Ishikawa (cell line): ENCODE measurements at regions not wholly inside any gene's neighbourhood (a gene's known extent, or its start where the extent isn't known, plus 50 kb on each side); places are given as distances from the start of the nearest gene placed in this dataset.

Experiments used
- CEBPB ChIP-seq: IDR thresholded peaks from 2 replicates; pipeline ENCODE4 v1.6.1; 2012
- CREB1 ChIP-seq: IDR thresholded peaks from 2 replicates; pipeline ENCODE4 v1.6.1; 2012; ENCODE audit warnings: low read depth
- EGR1 ChIP-seq: IDR thresholded peaks from 2 replicates; pipeline ENCODE4 v1.6.1; 2012
- EP300 ChIP-seq: IDR thresholded peaks from 2 replicates; pipeline ENCODE4 v1.6.1; 2012; ENCODE audit warnings: borderline replicate concordance
- FOXM1 ChIP-seq: IDR thresholded peaks from 2 replicates; pipeline ENCODE4 v1.6.1; 2012; ENCODE audit warnings: low read depth, borderline replicate concordance
- MAX ChIP-seq: IDR thresholded peaks from 2 replicates; pipeline ENCODE4 v1.6.1; 2012
- NFIC ChIP-seq: IDR thresholded peaks from 2 replicates; pipeline ENCODE4 v1.6.1; 2012
- RAD21 ChIP-seq: IDR thresholded peaks from 2 replicates; pipeline ENCODE4 v1.6.1; 2012; ENCODE audit warnings: low read depth
- REST ChIP-seq: IDR thresholded peaks from 2 replicates; pipeline ENCODE4 v1.6.1; 2012; ENCODE audit warnings: low read depth, mild to moderate bottlenecking
- TAF1 ChIP-seq: IDR thresholded peaks from 2 replicates; pipeline ENCODE4 v1.6.1; 2012; ENCODE audit warnings: low read depth, mild to moderate bottlenecking
- TCF12 ChIP-seq: IDR thresholded peaks from 2 replicates; pipeline ENCODE4 v1.6.1; 2012; ENCODE audit warnings: low read depth
- TEAD4 ChIP-seq: IDR thresholded peaks from 2 replicates; pipeline ENCODE4 v1.6.1; 2012
- USF1 ChIP-seq: IDR thresholded peaks from 2 replicates; pipeline ENCODE4 v1.6.1; 2012
- YY1 ChIP-seq: IDR thresholded peaks from 2 replicates; pipeline ENCODE4 v1.6.1; 2012; ENCODE audit warnings: low read depth
- ZBTB7A ChIP-seq: IDR thresholded peaks from 2 replicates; pipeline ENCODE4 v1.6.1; 2012; ENCODE audit warnings: low read depth

- TF ChIP-seq ZBTB7A: no peak
- no peak for TF ChIP-seq TEAD4
- no peak for TF ChIP-seq RAD21
- TF ChIP-seq CREB1: no peak
- TF ChIP-seq CEBPB: no peak
- no peak for TF ChIP-seq TAF1
- no peak for TF ChIP-seq EP300
- TF ChIP-seq MAX: no peak
- no peak for TF ChIP-seq REST
- no peak for TF ChIP-seq FOXM1
- TF ChIP-seq EGR1: no peak
- TF ChIP-seq NFIC: no peak
- no peak for TF ChIP-seq TCF12
- TF ChIP-seq YY1: no peak
These were observed 1033.6 kb downstream of the SLITRK5 start for GRCh38 chr13:88704600-88705275.

- TF ChIP-seq TEAD4 (no peak), NFIC (no peak), YY1 (no peak), TAF1 (no peak), CREB1 (no peak), USF1 (no peak), ZBTB7A (no peak), EP300 (no peak)
These were observed 1036.5 kb downstream of the SLITRK5 start for GRCh38 chr13:88707646-88708045.

- no peak for TF ChIP-seq TCF12
These were observed 1046.8 kb downstream of the SLITRK5 start for GRCh38 chr13:88717946-88718345.

GRCh38 chr13:88718781-88719180 lies 1047.6 kb downstream of the SLITRK5 start:
- TF ChIP-seq EGR1: no peak
- no peak for TF ChIP-seq NFIC
- TF ChIP-seq ZBTB7A: no peak
- TF ChIP-seq CEBPB: no peak
- no peak for TF ChIP-seq RAD21
- TF ChIP-seq TAF1: no peak
- no peak for TF ChIP-seq TEAD4
- TF ChIP-seq TCF12: no peak
- TF ChIP-seq FOXM1: no peak
- TF ChIP-seq EP300: no peak
- TF ChIP-seq REST: no peak
- TF ChIP-seq USF1: no peak
- no peak for TF ChIP-seq CREB1
- TF ChIP-seq YY1: no peak
- no peak for TF ChIP-seq MAX

- TF ChIP-seq EP300 (no peak), NFIC (no peak), USF1 (no peak), TAF1 (no peak), REST (no peak), EGR1 (no peak), ZBTB7A (no peak), MAX (no peak), RAD21 (no peak), TCF12 (no peak), TEAD4 (no peak), FOXM1 (no peak), YY1 (no peak)
These were observed 1054.9 kb downstream of the SLITRK5 start for GRCh38 chr13:88726075-88726474.
